Adrenal gland (tissue), 9 donors: ENCODE measurements at regions not wholly inside any gene's neighbourhood (a gene's known extent, or its start where the extent isn't known, plus 50 kb on each side); places are given as distances from the start of the nearest gene placed in this dataset.

Source experiments
- DNase-seq, 7 donors: peaks; one replicate each; pipeline ENCODE4 v3.0.0-alpha.2; 2019 to 2020
- H3K27ac ChIP-seq, 5 donors: fragments of 200-600 bp; sonication (generic) in 4 of 5; 1 replicate in 3 of 5; 2 replicates in 2 of 5; pipeline versions ENCODE4 v1.5.1 to v1.8.0; 2016 to 2020; ENCODE audit warnings: mild to moderate bottlenecking in 1 of 5
- H3K27me3 ChIP-seq: fragments of 200-600 bp; 2 replicates; pipeline ENCODE4 v1.8.0; 2021
- H3K36me3 ChIP-seq, 2 donors: fragments of 200-600 bp; replicated peaks in 1 of 2; 1 replicate in 1 of 2; 2 replicates in 1 of 2; pipeline versions ENCODE4 v1.5.1 to v1.8.0; 2018 to 2022
- H3K4me1 ChIP-seq, 2 donors: fragments of 200-600 bp; replicated peaks in 1 of 2; 1 replicate in 1 of 2; 2 replicates in 1 of 2; pipeline versions ENCODE4 v1.5.1 to v1.8.0; 2018 to 2021
- H3K4me3 ChIP-seq, 4 donors: fragments of 200-600 bp; sonication (generic) in 3 of 4; one replicate each; pipeline ENCODE4 v1.5.1; 2016 to 2018
- H3K9me3 ChIP-seq, 3 donors: fragments of 200-600 bp; sonication (generic) in 1 of 3; replicated peaks in 1 of 3; 1 replicate in 2 of 3; 2 replicates in 1 of 3; pipeline versions ENCODE4 v1.5.1 to v1.8.0; 2016 to 2021
- POLR2A ChIP-seq, 2 donors: fragments of 450-650 bp; IDR thresholded peaks; one replicate each; pipeline ENCODE4 v1.6.1; 2017; ENCODE audit warnings: antibody characterized with exemption in 2 of 2, mild to moderate bottlenecking in 2 of 2, moderate library complexity in 1 of 2
- WGBS, 4 donors: extraction: QIAGEN DNeasy Blood & Tissue Kit in 2 of 4; methylation state at CpG; one replicate each; pipeline versions ENCODE4 v1.1.5 to v1.1.7; 2013 to 2017; 5-methylcytosine and 5-hydroxymethylcytosine counted together
- intact Hi-C, 2 donors: fragments of 100-400 bp; cut with DNase I; formaldehyde crosslinking; loops; one replicate each; pipeline versions ENCODE4 v1.14.1 to v1.15.0; 2022 to 2023
- TF ChIP-seq, protein P1 (sequence below), 6 experiments: fragments of 450-650 bp in 4 of 6; fragments of 200-600 bp in 2 of 6; sonication (generic) in 1 of 6; IDR thresholded peaks; 1 replicate in 5 of 6; 2 replicates in 1 of 6; pipeline versions ENCODE4 v1.5.1 to v1.8.0; 2016 to 2021; ENCODE audit warnings: antibody characterized with exemption in 6 of 6, mild to moderate bottlenecking in 2 of 6, moderate library complexity in 1 of 6
- donor health status: healthy with polysubstance abuse.
- donor health status: Bipolar disorder and iron deficiency.
- donor health status: DM: yes; HTN: yes; CAD: no.
- donor health status: DM: no; HTN: no; CAD: no.
- donor health status: DM: no; HTN: no; CAD: no.

DNA sequence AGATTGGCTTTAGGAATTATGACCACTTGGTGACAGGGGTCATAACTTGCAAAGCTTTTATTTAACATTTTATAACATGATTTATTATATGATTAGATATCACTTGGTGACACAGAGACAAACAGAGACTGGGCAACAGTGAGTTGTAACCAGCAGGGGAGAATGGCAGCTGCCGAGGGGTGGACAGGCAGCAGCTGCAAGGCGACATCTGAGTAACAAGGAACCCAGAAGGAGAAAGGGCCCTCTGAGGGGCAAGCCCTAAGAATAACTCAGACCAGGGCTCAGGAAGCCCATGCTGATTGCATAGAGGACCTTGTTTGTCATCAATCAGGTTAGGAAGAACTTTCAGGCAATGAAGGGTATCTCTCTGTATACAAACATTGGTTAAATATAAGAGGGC is 339.9 kb upstream of the SOX11 start:
- Histone ChIP-seq H3K9me3 (no peaks in the 10 kb centered on the region), H3K27ac (no peak overlapping the region), H3K36me3 (no peaks in the 10 kb centered on the region), H3K27me3 (no peaks in the 10 kb centered on the region), H3K4me3 (no peak overlapping the region), H3K4me1 (no peaks in the 10 kb centered on the region)
- no peak for DNase-seq
- 68 to 81% (median 71%) methylated on average over 2 of the region's 2 CpGs for WGBS, 4 donors
- TF ChIP-seq, protein P1, sequence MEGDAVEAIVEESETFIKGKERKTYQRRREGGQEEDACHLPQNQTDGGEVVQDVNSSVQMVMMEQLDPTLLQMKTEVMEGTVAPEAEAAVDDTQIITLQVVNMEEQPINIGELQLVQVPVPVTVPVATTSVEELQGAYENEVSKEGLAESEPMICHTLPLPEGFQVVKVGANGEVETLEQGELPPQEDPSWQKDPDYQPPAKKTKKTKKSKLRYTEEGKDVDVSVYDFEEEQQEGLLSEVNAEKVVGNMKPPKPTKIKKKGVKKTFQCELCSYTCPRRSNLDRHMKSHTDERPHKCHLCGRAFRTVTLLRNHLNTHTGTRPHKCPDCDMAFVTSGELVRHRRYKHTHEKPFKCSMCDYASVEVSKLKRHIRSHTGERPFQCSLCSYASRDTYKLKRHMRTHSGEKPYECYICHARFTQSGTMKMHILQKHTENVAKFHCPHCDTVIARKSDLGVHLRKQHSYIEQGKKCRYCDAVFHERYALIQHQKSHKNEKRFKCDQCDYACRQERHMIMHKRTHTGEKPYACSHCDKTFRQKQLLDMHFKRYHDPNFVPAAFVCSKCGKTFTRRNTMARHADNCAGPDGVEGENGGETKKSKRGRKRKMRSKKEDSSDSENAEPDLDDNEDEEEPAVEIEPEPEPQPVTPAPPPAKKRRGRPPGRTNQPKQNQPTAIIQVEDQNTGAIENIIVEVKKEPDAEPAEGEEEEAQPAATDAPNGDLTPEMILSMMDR (IDR thresholded peaks at IDR 0.05), result no peak
- no peak for TF ChIP-seq POLR2A (IDR thresholded peaks at IDR 0.05)
- intact Hi-C loops, result no loop called here

DNA sequence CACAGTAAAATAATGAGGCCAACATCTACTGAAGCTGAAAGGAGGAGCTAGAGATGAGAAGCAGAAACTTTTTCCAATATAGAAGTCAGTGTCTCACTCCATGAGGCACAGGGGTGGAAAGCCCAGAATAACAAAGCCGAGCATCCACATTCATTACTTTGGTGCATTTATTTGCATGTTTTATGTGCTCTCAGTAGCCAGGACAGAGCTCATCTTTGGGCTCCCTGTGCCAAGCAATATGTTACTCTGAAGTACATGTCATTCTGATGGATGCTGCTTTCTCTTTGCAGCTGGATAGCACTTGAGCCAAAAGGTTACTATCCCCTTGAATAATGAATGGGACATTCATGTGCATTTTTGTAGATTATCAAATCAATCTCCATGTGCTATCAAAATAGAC is 338.6 kb upstream of the SOX11 start:
- TF ChIP-seq, protein P1 (IDR thresholded peaks at IDR 0.05), result no peak
- no peak for TF ChIP-seq POLR2A (IDR thresholded peaks at IDR 0.05)
- Histone ChIP-seq H3K36me3 (no peaks in the 10 kb centered on the region), H3K4me1 (no peaks in the 10 kb centered on the region), H3K27me3 (no peaks in the 10 kb centered on the region), H3K4me3 (no peak overlapping the region), H3K27ac (no peak overlapping the region), H3K9me3 (no peaks in the 10 kb centered on the region)
- WGBS, 4 donors, result 7 to 46% (median 19%) methylated on average over 1 of the region's 1 CpG
- intact Hi-C loops, result no loop called here
- DNase-seq, result no peak

DNA sequence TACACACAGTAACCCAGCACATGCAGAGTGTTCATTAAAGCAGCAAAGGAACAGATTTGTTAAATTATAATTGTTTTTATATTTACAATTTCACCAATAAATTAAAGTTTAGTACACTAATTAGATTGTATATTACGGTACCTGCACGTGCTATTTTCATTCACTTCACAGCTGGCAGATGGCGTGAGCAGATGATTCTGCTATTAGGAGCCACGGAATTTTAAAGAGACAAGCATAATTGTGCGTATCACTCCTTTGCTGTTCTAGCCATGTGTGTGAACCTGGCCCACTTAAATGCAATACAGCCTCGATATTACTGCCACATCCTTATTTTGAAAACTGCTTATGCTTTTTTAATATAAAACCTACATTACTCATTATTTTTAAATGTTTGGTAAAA is 332.8 kb upstream of the SOX11 start:
- intact Hi-C loops, result no loop called here
- H3K27me3 ChIP-seq, result no peaks in the 10 kb centered on the region
- no peak for TF ChIP-seq POLR2A (IDR thresholded peaks at IDR 0.05)
- TF ChIP-seq, protein P1 (IDR thresholded peaks at IDR 0.05), result no peak
- no peak for DNase-seq
- no peaks in the 10 kb centered on the region for H3K36me3 ChIP-seq
- no peaks in the 10 kb centered on the region for H3K9me3 ChIP-seq
- no peaks in the 10 kb centered on the region for H3K4me1 ChIP-seq
- H3K4me3 ChIP-seq, result no peak overlapping the region
- WGBS, 4 donors, result 72 to 83% (median 75%) methylated on average over 6 of the region's 6 CpGs
- H3K27ac ChIP-seq, result no peak overlapping the region

DNA sequence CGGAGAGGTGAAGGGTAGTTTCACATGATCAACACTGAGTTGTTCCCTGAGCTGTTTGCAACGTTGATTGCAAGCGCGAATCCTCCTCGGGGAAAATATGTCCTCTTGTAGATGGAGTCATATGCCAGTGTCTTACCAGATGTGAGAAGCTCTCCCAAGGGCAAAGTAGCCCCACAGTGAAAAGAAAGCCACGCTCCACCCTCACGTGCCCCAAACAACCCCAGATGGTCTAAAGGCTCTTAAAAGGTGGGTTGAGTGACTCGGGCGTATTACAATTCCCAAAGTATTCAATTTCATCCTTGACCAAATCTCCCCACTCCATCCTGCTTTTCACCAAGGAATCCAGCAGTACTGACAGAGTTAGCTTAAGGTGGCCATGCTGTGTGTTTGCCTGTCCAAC is 332.1 kb upstream of the SOX11 start:
- Histone ChIP-seq H3K27me3 (no peaks in the 10 kb centered on the region), H3K4me3 (no peak overlapping the region), H3K9me3 (no peaks in the 10 kb centered on the region), H3K4me1 (no peaks in the 10 kb centered on the region), H3K36me3 (no peaks in the 10 kb centered on the region), H3K27ac (no peak overlapping the region)
- TF ChIP-seq, protein P1 (IDR thresholded peaks at IDR 0.05), result no peak
- no peak for TF ChIP-seq POLR2A (IDR thresholded peaks at IDR 0.05)
- WGBS, 4 donors, result 79 to 84% (median 83%) methylated on average over 9 of the region's 9 CpGs
- intact Hi-C loops, result no loop called here
- DNase-seq, result no peak
